ENCODE measurements at regions not wholly inside any gene's neighbourhood (a gene's known extent, or its start where the extent isn't known, plus 50 kb on each side); places are given as distances from the start of the nearest gene placed in this dataset.

GRCh38 chr6:2410656-2411380, 165.4 kb upstream of the GMDS start:
- TF ChIP-seq, protein P1, sequence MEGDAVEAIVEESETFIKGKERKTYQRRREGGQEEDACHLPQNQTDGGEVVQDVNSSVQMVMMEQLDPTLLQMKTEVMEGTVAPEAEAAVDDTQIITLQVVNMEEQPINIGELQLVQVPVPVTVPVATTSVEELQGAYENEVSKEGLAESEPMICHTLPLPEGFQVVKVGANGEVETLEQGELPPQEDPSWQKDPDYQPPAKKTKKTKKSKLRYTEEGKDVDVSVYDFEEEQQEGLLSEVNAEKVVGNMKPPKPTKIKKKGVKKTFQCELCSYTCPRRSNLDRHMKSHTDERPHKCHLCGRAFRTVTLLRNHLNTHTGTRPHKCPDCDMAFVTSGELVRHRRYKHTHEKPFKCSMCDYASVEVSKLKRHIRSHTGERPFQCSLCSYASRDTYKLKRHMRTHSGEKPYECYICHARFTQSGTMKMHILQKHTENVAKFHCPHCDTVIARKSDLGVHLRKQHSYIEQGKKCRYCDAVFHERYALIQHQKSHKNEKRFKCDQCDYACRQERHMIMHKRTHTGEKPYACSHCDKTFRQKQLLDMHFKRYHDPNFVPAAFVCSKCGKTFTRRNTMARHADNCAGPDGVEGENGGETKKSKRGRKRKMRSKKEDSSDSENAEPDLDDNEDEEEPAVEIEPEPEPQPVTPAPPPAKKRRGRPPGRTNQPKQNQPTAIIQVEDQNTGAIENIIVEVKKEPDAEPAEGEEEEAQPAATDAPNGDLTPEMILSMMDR (IDR thresholded peaks at IDR 0.05; ENCODE audit: insufficient read depth, low read depth, low read length, missing control alignments) = no peak

DNA sequence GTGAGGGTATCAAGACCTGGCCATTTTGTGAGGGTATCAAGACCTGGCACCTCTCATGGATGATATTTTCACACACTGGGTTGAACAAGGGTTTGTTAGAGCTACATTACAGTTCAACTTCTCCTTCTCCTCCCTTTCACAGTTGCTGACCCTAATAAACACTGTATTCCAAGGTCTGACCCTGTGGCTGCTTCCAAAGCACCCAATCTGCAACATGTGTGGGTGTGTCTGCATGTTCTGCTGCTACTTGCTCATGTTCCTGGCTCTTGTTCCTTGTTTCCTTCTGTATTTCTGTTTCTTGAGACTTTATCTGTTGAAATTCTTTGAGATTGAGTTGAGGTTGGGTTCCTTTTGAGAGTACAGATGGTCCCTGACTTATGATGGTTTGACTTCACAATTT, 162.1 kb upstream of the GMDS start:
- TF ChIP-seq, protein P1 (IDR thresholded peaks at IDR 0.05; ENCODE audit: insufficient read depth, low read depth, low read length, missing control alignments) = no peak

More at GRCh38 chr6:2410656-2411380, 165.4 kb upstream of the GMDS start:
- no peak for DNase-seq (ENCODE audit: low read depth)
- no peak overlapping the region for H3K4me3 ChIP-seq (ENCODE audit: low read length)

DNA sequence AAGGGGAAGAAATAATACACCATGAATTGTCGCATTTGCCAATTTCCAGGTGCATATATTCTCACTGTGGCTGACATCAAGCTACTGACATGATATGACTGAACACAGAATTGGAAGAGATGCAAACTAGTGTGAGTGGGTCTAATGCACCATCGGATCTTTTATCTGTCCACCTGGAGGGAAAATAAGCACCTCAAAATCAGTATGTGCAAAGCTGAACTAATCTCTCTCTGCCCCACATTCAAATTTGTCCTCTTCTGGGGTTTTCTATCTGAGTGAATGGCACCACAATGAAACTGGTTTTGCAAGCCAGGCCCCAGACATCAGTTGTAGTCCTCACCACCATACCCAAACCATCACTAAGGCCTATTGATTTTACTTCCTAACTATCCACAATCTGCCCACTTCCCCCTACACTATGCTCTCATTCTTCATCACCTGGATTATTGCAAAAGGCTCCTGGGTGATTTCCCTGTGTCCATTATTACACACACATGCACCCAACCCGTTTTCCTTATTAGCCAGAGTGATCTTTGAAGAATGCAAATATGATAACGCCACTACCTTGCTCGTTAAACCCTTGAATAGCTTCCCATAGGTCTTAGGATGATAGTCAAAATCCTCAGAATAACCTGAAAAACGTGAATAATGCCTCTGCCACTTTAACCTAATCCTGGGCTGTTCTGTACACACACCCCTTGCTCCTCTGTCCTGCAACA, 159.0 kb upstream of the GMDS start:
- no peak overlapping the region for H3K4me3 ChIP-seq (ENCODE audit: low read length)
- TF ChIP-seq, protein P1 (IDR thresholded peaks at IDR 0.05; ENCODE audit: insufficient read depth, low read depth, low read length, missing control alignments) = no peak
- DNase-seq (ENCODE audit: low read depth) = no peak

More for the DNA sequence above, 162.1 kb upstream of the GMDS start:
- no peak for DNase-seq (ENCODE audit: low read depth)
- H3K4me3 ChIP-seq (ENCODE audit: low read length) = no peak overlapping the region

DNA sequence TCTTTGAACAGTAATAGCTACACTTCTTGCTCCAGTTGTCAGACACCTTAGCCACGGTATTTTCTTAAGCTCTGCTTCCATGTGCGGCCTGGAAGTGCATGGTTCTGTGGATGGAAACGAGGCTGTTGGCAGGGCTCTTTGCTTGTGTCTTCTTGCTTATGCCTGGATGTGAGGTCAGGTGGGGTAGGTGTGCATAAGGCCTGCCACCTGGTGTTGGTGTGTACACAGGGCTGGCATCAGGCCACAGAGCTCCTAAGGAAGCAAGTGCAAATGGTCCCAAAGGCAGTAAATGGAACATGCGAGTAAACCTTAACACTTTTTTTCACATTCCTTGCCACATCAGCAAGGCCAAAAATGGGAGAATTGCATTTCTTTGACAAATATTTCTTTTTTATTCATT, 158.1 kb upstream of the GMDS start:
- H3K4me3 ChIP-seq (ENCODE audit: low read length) = no peak overlapping the region
- TF ChIP-seq, protein P1 (IDR thresholded peaks at IDR 0.05; ENCODE audit: insufficient read depth, low read depth, low read length, missing control alignments) = no peak
- no peak for DNase-seq (ENCODE audit: low read depth)

- TF ChIP-seq, protein P1 (IDR thresholded peaks at IDR 0.05; ENCODE audit: insufficient read depth, low read depth, low read length, missing control alignments) = no peak
- no peak overlapping the region for H3K4me3 ChIP-seq (ENCODE audit: low read length)
- DNase-seq (ENCODE audit: low read depth) = peak; percentile 24
These were observed 151.6 kb upstream of the GMDS start for GRCh38 chr6:2396846-2397630.

GRCh38 chr6:2396042-2396657, 150.7 kb upstream of the GMDS start:
- DNase-seq (ENCODE audit: low read depth) = no peak
- H3K4me3 ChIP-seq (ENCODE audit: low read length) = no peak overlapping the region
- TF ChIP-seq, protein P1 (IDR thresholded peaks at IDR 0.05; ENCODE audit: insufficient read depth, low read depth, low read length, missing control alignments) = no peak

Measured in epithelial cell of esophagus (primary cell).